SU-DHL-6 (cell line): ENCODE measurements at regions not wholly inside any gene's neighbourhood (a gene's known extent, or its start where the extent isn't known, plus 50 kb on each side); places are given as distances from the start of the nearest gene placed in this dataset.

Experiments
- CTCF ChIP-seq: fragments of 200-600 bp; sonication (generic); IDR thresholded peaks from one replicate; pipeline ENCODE4 v1.5.1; 2017; ENCODE audit warnings: antibody characterized with exemption, mild to moderate bottlenecking, low read length, moderate library complexity; ENCODE audit not compliant: insufficient read depth, poor library complexity, severe bottlenecking
- EZH2phosphoT487 ChIP-seq: fragments of 200-600 bp; sonication (generic), shearing (Covaris generic); conservative IDR thresholded peaks from 2 replicates; pipeline ENCODE4 v1.6.1; 2018; ENCODE audit warnings: mild to moderate bottlenecking, antibody characterized with exemption, low read length, moderate library complexity, mixed read lengths

GRCh38 chr10:98323221-98324164 is 55.5 kb upstream of the LOXL4 start:
- no peak for TF ChIP-seq CTCF
- TF ChIP-seq EZH2phosphoT487 = no peak
